DOHH2 (cell line): ENCODE measurements at regions not wholly inside any gene's neighbourhood (a gene's known extent, or its start where the extent isn't known, plus 50 kb on each side); places are given as distances from the start of the nearest gene placed in this dataset.

Experiments used
- H3F3A ChIP-seq: fragments of 200-600 bp; sonication (generic), shearing (Covaris generic); 2 replicates; pipeline ENCODE4 v1.6.0; 2016; ENCODE audit warnings: antibody characterized with exemption, mild to moderate bottlenecking; ENCODE audit not compliant: control insufficient read depth, insufficient read depth
- H3K27ac ChIP-seq: fragments of 200-600 bp; sonication (generic); 2 replicates; pipeline ENCODE4 v1.5.1; 2014; ENCODE audit warnings: low read depth, mild to moderate bottlenecking, low read length, moderate library complexity
- H3K27me3 ChIP-seq: fragments of 200-600 bp; sonication (generic); 2 replicates; pipeline ENCODE4 v1.6.1; 2014; ENCODE audit warnings: mild to moderate bottlenecking, low read length, mixed read lengths; ENCODE audit not compliant: control insufficient read depth
- H3K36me3 ChIP-seq: fragments of 200-600 bp; sonication (generic); 2 replicates; pipeline ENCODE4 v1.6.1; 2014; ENCODE audit warnings: mild to moderate bottlenecking, low read length, moderate library complexity, mixed read lengths; ENCODE audit not compliant: control insufficient read depth
- H3K4me1 ChIP-seq: fragments of 200-600 bp; sonication (generic); 2 replicates; pipeline ENCODE4 v1.6.1; 2014; ENCODE audit warnings: mild to moderate bottlenecking, low read length, mixed read lengths; ENCODE audit not compliant: control insufficient read depth
- H3K4me2 ChIP-seq: fragments of 200-600 bp; sonication (generic); 2 replicates; pipeline ENCODE4 v1.6.0; 2014; ENCODE audit warnings: mild to moderate bottlenecking, low read length, moderate library complexity
- H3K4me3 ChIP-seq: fragments of 200-600 bp; sonication (generic); 2 replicates; pipeline ENCODE4 v1.5.1; 2014; ENCODE audit warnings: mild to moderate bottlenecking, low read length, mixed read lengths
- H3K79me2 ChIP-seq: fragments of 200-600 bp; sonication (generic); 2 replicates; pipeline ENCODE4 v1.6.1; 2014; ENCODE audit warnings: mild to moderate bottlenecking, low read length, mixed read lengths; ENCODE audit not compliant: control insufficient read depth
- H3K9me2 ChIP-seq: fragments of 200-600 bp; sonication (generic); replicated peaks from 2 replicates; pipeline ENCODE4 v1.6.1; 2014; ENCODE audit warnings: mild to moderate bottlenecking, low read length, mixed read lengths; ENCODE audit not compliant: control insufficient read depth
- H3K9me3 ChIP-seq: fragments of 200-600 bp; sonication (generic); 2 replicates; pipeline ENCODE4 v1.6.1; 2014; ENCODE audit warnings: antibody characterized with exemption, low read length, mixed read lengths; ENCODE audit not compliant: control insufficient read depth, insufficient read depth
- H4K20me1 ChIP-seq: fragments of 200-600 bp; sonication (generic); 2 replicates; pipeline ENCODE4 v1.6.0; 2014; ENCODE audit warnings: low read depth, mild to moderate bottlenecking, antibody characterized with exemption, low read length, moderate library complexity; ENCODE audit not compliant: control insufficient read depth, insufficient read depth
- CTCF ChIP-seq: fragments of 200-600 bp; sonication (generic); IDR thresholded peaks from one replicate; pipeline ENCODE4 v1.5.1; 2014; ENCODE audit warnings: antibody characterized with exemption, mild to moderate bottlenecking, low read depth, low read length; ENCODE audit not compliant: poor library complexity, severe bottlenecking
- EZH2phosphoT487 ChIP-seq: fragments of 200-600 bp; sonication (generic); IDR thresholded peaks from 2 replicates; pipeline ENCODE4 v1.6.1; 2017; ENCODE audit warnings: borderline replicate concordance, mild to moderate bottlenecking, antibody characterized with exemption, low read length, moderate library complexity, mixed read lengths

DNA sequence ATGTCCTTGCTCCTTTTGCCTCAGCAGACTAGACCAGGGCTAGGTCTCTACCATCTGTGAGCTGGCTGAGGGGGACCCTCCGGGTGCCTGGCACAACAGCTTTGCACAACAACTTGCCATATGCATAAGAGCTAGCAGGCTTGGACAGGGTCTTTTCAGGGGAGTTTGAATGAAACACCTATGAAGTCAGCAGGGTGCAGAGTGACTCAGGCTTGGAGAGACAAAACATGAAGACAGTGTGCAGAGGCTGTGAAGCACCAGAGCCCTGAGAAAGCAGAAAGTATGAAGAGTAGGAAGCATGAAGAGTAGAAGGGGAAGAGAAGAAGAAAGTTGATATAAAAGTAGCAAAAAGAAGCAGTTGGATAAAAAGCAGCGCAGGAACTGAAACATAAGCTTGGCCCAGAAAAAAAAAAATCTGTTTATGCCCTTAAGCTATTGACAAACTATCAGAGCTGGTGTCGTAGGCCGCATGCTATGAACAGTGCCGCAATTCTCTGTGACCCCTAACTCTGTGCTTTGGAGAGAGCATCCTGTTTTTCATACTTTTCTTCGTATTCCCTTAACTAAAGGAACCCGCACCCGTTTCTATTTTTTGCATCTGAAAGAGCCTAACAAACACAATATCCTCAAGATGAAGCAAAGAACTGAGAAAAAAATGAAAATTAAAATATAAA, 52.7 kb upstream of the FAM216B start:
- Histone ChIP-seq H3K79me2 (no peaks in the 10 kb centered on the region), H3K27me3 (no peaks in the 10 kb centered on the region), H3K4me1 (no peaks in the 10 kb centered on the region), H3F3A (no peaks in the 10 kb centered on the region), H3K36me3 (no peaks in the 10 kb centered on the region), H3K9me3 (no peaks in the 10 kb centered on the region), H3K9me2 (no peaks in the 10 kb centered on the region), H3K27ac (no peak overlapping the region), H3K4me3 (no peak overlapping the region), H3K4me2 (no peak overlapping the region), H4K20me1 (no peaks in the 10 kb centered on the region)
- TF ChIP-seq EZH2phosphoT487 = no peak
- no peak for TF ChIP-seq CTCF

DNA sequence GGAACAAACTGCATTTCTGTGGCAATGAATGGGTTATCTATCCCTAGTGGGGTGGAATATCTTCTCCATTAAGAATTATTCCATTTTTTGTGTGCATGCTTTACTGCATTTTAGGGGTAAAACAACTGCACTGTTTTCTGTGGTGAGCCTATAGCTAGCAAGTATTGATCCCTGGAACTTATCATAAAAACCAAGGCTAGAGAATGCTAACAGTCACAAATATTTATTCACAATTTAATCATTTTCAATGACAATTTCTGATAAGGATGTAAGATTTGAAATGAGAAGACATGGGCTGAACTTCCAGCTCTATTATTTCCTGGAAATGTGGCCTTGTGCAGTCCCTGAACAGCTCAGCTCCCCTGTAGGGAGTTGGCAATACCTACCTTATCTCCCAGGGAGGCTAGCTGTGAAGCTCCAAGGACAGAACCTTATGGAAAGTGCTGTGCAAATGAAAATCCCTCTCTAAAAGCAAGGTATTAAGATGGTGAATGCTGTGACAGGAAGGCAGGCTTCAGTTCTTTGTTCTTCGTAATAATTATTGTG, 51.5 kb upstream of the FAM216B start:
- H3K27ac ChIP-seq = no peak overlapping the region
- no peaks in the 10 kb centered on the region for H3K36me3 ChIP-seq
- no peak overlapping the region for H3K4me3 ChIP-seq
- H3F3A ChIP-seq = no peaks in the 10 kb centered on the region
- H3K27me3 ChIP-seq = no peaks in the 10 kb centered on the region
- TF ChIP-seq EZH2phosphoT487 = no peak
- TF ChIP-seq CTCF = no peak
- no peaks in the 10 kb centered on the region for H3K79me2 ChIP-seq
- no peaks in the 10 kb centered on the region for H3K9me3 ChIP-seq
- H3K4me2 ChIP-seq = no peak overlapping the region
- H3K4me1 ChIP-seq = no peaks in the 10 kb centered on the region
- no peaks in the 10 kb centered on the region for H3K9me2 ChIP-seq
- no peaks in the 10 kb centered on the region for H4K20me1 ChIP-seq
